ENCODE measurements at regions not wholly inside any gene's neighbourhood (a gene's known extent, or its start where the extent isn't known, plus 50 kb on each side); places are given as distances from the start of the nearest gene placed in this dataset.

DNA sequence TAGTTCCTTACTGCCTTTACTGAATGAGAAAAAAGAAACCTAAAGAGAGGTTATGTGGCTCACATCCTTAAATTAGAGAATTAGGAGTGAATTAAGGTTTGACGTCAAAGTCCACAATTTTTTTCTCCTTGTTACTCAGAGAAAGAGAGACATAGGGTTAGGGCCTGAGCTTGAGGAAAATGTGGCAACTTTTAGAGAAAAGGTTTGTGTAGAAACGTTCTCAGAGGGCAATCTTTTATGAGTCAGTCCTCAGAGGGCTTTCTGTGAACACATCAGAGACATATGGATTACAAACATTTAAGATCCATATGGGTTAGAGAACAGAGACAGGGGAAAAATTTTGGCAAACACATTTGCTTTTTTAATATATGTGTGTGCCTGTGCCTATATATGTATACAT lies 242.8 kb downstream of the TGFB2 start:
- no peak overlapping the region for H3K27ac ChIP-seq (ENCODE audit: extremely low read depth, low read depth, low read length)
- TF ChIP-seq ATF7 (IDR thresholded peaks at IDR 0.05) (no peak), RB1 (IDR thresholded peaks at IDR 0.05; ENCODE audit: low read depth) (no peak), BRD9 (IDR thresholded peaks at IDR 0.05; ENCODE audit: low read depth, partially characterized antibody) (no peak)
- intact Hi-C loops (cut with micrococcal nuclease) (no loop called here), in situ Hi-C loops (cut with MboI) (no loop called here)
- ATAC-seq (no peak), FAIRE-seq (no peak), DNase-seq (ENCODE audit: extremely low read depth in 1 of 4, low spot score in 3 of 4) (no peak)
- no peak overlapping the region for H3K9ac ChIP-seq (ENCODE audit: insufficient read depth in 1 of 2, low read depth in 2 of 2, low read length in 2 of 2)
- no TSS peak for BruUV-seq (replicated peaks)
- no peaks in the 10 kb centered on the region for H3K9me3 ChIP-seq (replicated peaks; ENCODE audit: control insufficient read depth, insufficient read depth, low read depth, low read length)
- no peaks in the 10 kb centered on the region for H3K36me3 ChIP-seq (ENCODE audit: control insufficient read depth, insufficient read depth, low read length)
- no peaks in the 10 kb centered on the region for H4K20me1 ChIP-seq (replicated peaks; ENCODE audit: control insufficient read depth, insufficient read depth, low read length)
- H2AFZ ChIP-seq (ENCODE audit: low read depth, low read length): no peak overlapping the region
- WGBS (ENCODE audit: insufficient coverage, low coverage, missing lambda C conversion rate): 0% methylated on average over 2 of the region's 2 CpGs
- CTCF ChIA-PET (ENCODE audit: low intra/inter-chr PET ratio): no interaction called here
- no peak overlapping the region for H3K4me2 ChIP-seq (ENCODE audit: insufficient read depth, low read length)
- H3K27me3 ChIP-seq (ENCODE audit: control insufficient read depth in 2 of 2, insufficient read depth in 2 of 2, low read length in 2 of 2): no peaks in the 10 kb centered on the region
- no peaks in the 10 kb centered on the region for H3K4me1 ChIP-seq (replicated peaks in 1 of 2; ENCODE audit: control insufficient read depth in 2 of 2, insufficient read depth in 2 of 2, low read length in 2 of 2)
- H3K9me1 ChIP-seq (ENCODE audit: control insufficient read depth, insufficient read depth, low read length): no peaks in the 10 kb centered on the region
- H3K79me2 ChIP-seq (ENCODE audit: control insufficient read depth, insufficient read depth, low read length): no peaks in the 10 kb centered on the region
- no peak overlapping the region for H3K4me3 ChIP-seq
- POLR2A ChIA-PET: no interaction called here

DNA sequence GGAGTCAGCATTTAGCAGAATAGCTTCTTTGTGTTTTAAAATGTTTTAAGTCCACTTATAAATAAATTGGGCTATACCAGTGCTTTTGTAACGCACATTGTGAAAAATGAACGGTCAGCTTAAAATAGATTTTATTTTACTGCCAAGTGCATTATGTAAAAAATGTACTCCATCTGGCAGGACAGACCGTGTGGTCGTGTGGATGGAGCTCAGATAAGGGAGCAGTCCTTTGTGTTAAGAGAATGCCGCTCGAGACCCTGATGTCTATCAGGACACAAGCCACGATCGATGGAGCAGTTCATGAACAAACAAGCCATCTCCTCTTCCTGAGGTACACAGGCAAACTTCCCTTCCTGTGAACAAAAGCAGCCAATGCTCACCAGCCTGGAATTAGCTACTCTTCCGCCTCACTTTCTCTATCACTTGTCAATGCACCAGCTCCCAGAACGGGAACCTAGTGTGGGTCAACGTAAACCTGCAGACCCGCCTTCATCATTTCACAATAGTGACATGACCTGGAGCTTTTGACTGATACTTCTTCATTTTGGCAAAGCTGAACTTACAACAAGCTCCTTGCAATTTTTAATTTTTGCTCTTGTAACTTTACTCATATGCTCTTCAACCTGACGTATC lies 243.5 kb downstream of the TGFB2 start:
- H3K79me2 ChIP-seq (ENCODE audit: control insufficient read depth, insufficient read depth, low read length): no peaks in the 10 kb centered on the region
- H3K36me3 ChIP-seq (ENCODE audit: control insufficient read depth, insufficient read depth, low read length): no peaks in the 10 kb centered on the region
- H3K27ac ChIP-seq (ENCODE audit: extremely low read depth, low read depth, low read length): no peak overlapping the region
- no peaks in the 10 kb centered on the region for H4K20me1 ChIP-seq (replicated peaks; ENCODE audit: control insufficient read depth, insufficient read depth, low read length)
- in situ Hi-C loops (cut with MboI) (no loop called here), intact Hi-C loops (cut with micrococcal nuclease) (no loop called here)
- H3K9ac ChIP-seq (ENCODE audit: insufficient read depth in 1 of 2, low read depth in 2 of 2, low read length in 2 of 2): no peak overlapping the region
- no peak for FAIRE-seq
- peak overlapping the region; percentile 34; the same call in 1 of the 2 replicates for H2AFZ ChIP-seq (ENCODE audit: low read depth, low read length)
- no peaks in the 10 kb centered on the region for H3K9me1 ChIP-seq (ENCODE audit: control insufficient read depth, insufficient read depth, low read length)
- DNase-seq (ENCODE audit: extremely low read depth in 1 of 4, low spot score in 3 of 4): no peak
- H3K4me2 ChIP-seq (ENCODE audit: insufficient read depth, low read length): no peak overlapping the region
- H3K4me1 ChIP-seq (replicated peaks in 1 of 2; ENCODE audit: control insufficient read depth in 2 of 2, insufficient read depth in 2 of 2, low read length in 2 of 2): no peaks in the 10 kb centered on the region
- ChIA-PET POLR2A (interaction anchor here (0.6 kb wide), 1 partner anchor 194 kb away, joined by 4 read pairs; no protein-coding TSS in a partner anchor), CTCF (ENCODE audit: low intra/inter-chr PET ratio) (no interaction called here)
- no peaks in the 10 kb centered on the region for H3K27me3 ChIP-seq (ENCODE audit: control insufficient read depth in 2 of 2, insufficient read depth in 2 of 2, low read length in 2 of 2)
- TF ChIP-seq MTA3 (IDR thresholded peaks at IDR 0.05; ENCODE audit: borderline replicate concordance) (no peak), ZKSCAN8 (CRISPR knock-in tag; IDR thresholded peaks at IDR 0.05) (no peak), CEBPB (tag; IDR thresholded peaks at IDR 0.05) (0 out of 2 replicates have a peak, but pooled peaks have one; percentile 10), FIP1L1 (IDR thresholded peaks at IDR 0.05; ENCODE audit: low read depth, low read length, poor library complexity, severe bottlenecking) (no peak)
- no peak overlapping the region for H3K4me3 ChIP-seq
- BruUV-seq (replicated peaks): no TSS peak
- H3K9me3 ChIP-seq (replicated peaks; ENCODE audit: control insufficient read depth, insufficient read depth, low read depth, low read length): no peaks in the 10 kb centered on the region
- under 1% methylated on average over 13 of the region's 13 CpGs for WGBS (ENCODE audit: insufficient coverage, low coverage, missing lambda C conversion rate)
- ATAC-seq: no peak
